SU-DHL-6 (cell line): ENCODE measurements at regions not wholly inside any gene's neighbourhood (a gene's known extent, or its start where the extent isn't known, plus 50 kb on each side); places are given as distances from the start of the nearest gene placed in this dataset.
"Not testable (repeated sequence)": the region's sequence is repeated elsewhere in the genome, so short reads cannot be mapped to it uniquely, and the experiment has no call there.

Source experiments
- H2AFZ ChIP-seq: fragments of 200-600 bp; sonication (generic); 2 replicates; pipeline ENCODE4 v1.6.1; 2014; ENCODE audit warnings: low read depth, mild to moderate bottlenecking, moderate library complexity, mixed read lengths, antibody characterized with exemption, low read length; ENCODE audit not compliant: severe bottlenecking
- H3F3A ChIP-seq: fragments of 200-600 bp; shearing (Covaris generic); 2 replicates; pipeline ENCODE4 v1.6.0; 2016; ENCODE audit warnings: antibody characterized with exemption, mild to moderate bottlenecking; ENCODE audit not compliant: insufficient read depth
- H3K27ac ChIP-seq: fragments of 200-600 bp; sonication (generic); 2 replicates; pipeline ENCODE4 v1.5.1; 2016; ENCODE audit warnings: low read depth, mild to moderate bottlenecking, low read length, moderate library complexity, mixed read lengths
- H3K27me3 ChIP-seq: fragments of 200-600 bp; sonication (generic), shearing (Covaris generic); 2 replicates; pipeline ENCODE4 v1.6.0; 2014; ENCODE audit warnings: mild to moderate bottlenecking, low read length
- H3K36me3 ChIP-seq: fragments of 200-600 bp; sonication (generic); 2 replicates; pipeline ENCODE4 v1.6.1; 2014; ENCODE audit warnings: mild to moderate bottlenecking, low read length, mixed read lengths
- H3K4me2 ChIP-seq: fragments of 300-600, 200-600 bp; shearing (Covaris generic), sonication (generic); 2 replicates; pipeline ENCODE4 v1.6.0; 2014; ENCODE audit warnings: low read length, low read depth, mild to moderate bottlenecking; ENCODE audit not compliant: poor library complexity, severe bottlenecking
- H3K4me3 ChIP-seq: fragments of 200-600 bp; sonication (generic); 2 replicates; pipeline ENCODE4 v1.5.1; 2014; ENCODE audit warnings: antibody characterized with exemption, low read length, mild to moderate bottlenecking, mixed read lengths; ENCODE audit not compliant: insufficient read depth, poor library complexity, severe bottlenecking
- H3K79me2 ChIP-seq: fragments of 200-600 bp; sonication (generic); 2 replicates; pipeline ENCODE4 v1.6.1; 2014; ENCODE audit warnings: mild to moderate bottlenecking, low read length, moderate library complexity; ENCODE audit not compliant: insufficient read depth
- H3K9ac ChIP-seq: fragments of 200-600 bp; sonication (generic); 2 replicates; pipeline ENCODE4 v1.7.0; 2014; ENCODE audit warnings: mild to moderate bottlenecking, low read length
- H3K9me2 ChIP-seq: fragments of 200-600 bp; sonication (generic); replicated peaks from 2 replicates; pipeline ENCODE4 v1.6.1; 2014; ENCODE audit warnings: low read length; ENCODE audit not compliant: insufficient read depth
- H3K9me3 ChIP-seq: fragments of 200-600 bp; sonication (generic); 2 replicates; pipeline ENCODE4 v1.6.1; 2014; ENCODE audit warnings: low read length, mixed read lengths; ENCODE audit not compliant: insufficient read depth
- H4K20me1 ChIP-seq: fragments of 200-600 bp; sonication (generic); 2 replicates; pipeline ENCODE4 v1.6.1; 2014; ENCODE audit warnings: low read depth, mild to moderate bottlenecking, antibody characterized with exemption, low read length, moderate library complexity, mixed read lengths
- EZH2phosphoT487 ChIP-seq: fragments of 200-600 bp; sonication (generic), shearing (Covaris generic); conservative IDR thresholded peaks from 2 replicates; pipeline ENCODE4 v1.6.1; 2018; ENCODE audit warnings: mild to moderate bottlenecking, antibody characterized with exemption, low read length, moderate library complexity, mixed read lengths
- TF ChIP-seq, protein P1 (sequence below): fragments of 200-600 bp; sonication (generic); IDR thresholded peaks from one replicate; pipeline ENCODE4 v1.5.1; 2017; ENCODE audit warnings: antibody characterized with exemption, mild to moderate bottlenecking, low read length, moderate library complexity; ENCODE audit not compliant: insufficient read depth, poor library complexity, severe bottlenecking

DNA sequence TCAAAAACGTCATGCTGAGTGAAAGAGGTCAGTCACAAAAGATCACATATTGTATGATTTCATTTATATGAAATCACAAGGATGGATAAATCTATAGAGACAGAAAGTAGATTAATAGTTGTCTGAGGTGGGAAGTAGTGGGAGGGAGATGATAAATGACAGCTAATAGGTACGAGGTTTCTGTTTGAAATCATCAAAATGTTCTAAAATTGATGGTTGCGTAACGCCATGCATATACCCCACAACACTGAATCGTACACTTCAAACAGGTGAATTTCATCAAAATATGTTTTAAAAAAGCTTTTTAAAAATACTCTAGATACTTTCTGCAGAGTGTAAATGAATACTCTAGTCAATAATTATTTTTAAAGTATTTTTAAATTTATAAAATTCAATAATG, 303.0 kb upstream of the STAC start:
- H3K79me2 ChIP-seq, result no peaks in the 10 kb centered on the region
- no peaks in the 10 kb centered on the region for H3K9me3 ChIP-seq
- H3K9ac ChIP-seq, result no peak overlapping the region
- H3K27ac ChIP-seq, result no peak overlapping the region
- no peak overlapping the region for H3K4me3 ChIP-seq
- no peak overlapping the region for H2AFZ ChIP-seq
- H3K27me3 ChIP-seq, result no peaks in the 10 kb centered on the region
- H3F3A ChIP-seq, result no peaks in the 10 kb centered on the region
- H4K20me1 ChIP-seq, result no peaks in the 10 kb centered on the region
- TF ChIP-seq, protein P1, sequence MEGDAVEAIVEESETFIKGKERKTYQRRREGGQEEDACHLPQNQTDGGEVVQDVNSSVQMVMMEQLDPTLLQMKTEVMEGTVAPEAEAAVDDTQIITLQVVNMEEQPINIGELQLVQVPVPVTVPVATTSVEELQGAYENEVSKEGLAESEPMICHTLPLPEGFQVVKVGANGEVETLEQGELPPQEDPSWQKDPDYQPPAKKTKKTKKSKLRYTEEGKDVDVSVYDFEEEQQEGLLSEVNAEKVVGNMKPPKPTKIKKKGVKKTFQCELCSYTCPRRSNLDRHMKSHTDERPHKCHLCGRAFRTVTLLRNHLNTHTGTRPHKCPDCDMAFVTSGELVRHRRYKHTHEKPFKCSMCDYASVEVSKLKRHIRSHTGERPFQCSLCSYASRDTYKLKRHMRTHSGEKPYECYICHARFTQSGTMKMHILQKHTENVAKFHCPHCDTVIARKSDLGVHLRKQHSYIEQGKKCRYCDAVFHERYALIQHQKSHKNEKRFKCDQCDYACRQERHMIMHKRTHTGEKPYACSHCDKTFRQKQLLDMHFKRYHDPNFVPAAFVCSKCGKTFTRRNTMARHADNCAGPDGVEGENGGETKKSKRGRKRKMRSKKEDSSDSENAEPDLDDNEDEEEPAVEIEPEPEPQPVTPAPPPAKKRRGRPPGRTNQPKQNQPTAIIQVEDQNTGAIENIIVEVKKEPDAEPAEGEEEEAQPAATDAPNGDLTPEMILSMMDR, result no peak
- no peak for TF ChIP-seq EZH2phosphoT487
- H3K4me2 ChIP-seq, result no peak overlapping the region
- H3K9me2 ChIP-seq, result no peaks in the 10 kb centered on the region; the same call in 1 of the 2 replicates
- H3K36me3 ChIP-seq, result no peaks in the 10 kb centered on the region

DNA sequence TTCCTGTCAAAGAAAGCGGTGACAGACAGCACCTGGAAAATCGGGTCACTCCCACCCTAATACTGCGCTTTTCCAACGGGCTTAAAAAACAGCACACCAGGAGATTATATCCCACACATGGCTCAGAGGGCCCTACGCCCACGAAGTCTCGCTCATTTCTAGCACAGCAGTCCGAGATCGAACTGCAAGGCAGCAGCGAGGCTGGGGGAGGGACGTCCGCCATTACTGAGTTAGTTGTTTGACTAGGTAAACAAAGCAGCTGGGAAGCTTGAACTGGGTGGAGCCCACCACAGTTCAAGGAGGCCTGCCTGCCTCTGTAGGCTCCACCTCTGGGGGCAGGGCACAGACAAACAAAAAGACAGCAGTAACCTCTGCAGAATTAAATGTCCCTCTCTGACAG, 297.3 kb upstream of the STAC start:
- H3K79me2 ChIP-seq, H3K4me2 ChIP-seq, H3K27me3 ChIP-seq, H3K9ac ChIP-seq, H3F3A ChIP-seq, H3K27ac ChIP-seq, H3K9me2 ChIP-seq, H2AFZ ChIP-seq, H3K9me3 ChIP-seq, H4K20me1 ChIP-seq, H3K36me3 ChIP-seq, H3K4me3 ChIP-seq: not testable (repeated sequence)

DNA sequence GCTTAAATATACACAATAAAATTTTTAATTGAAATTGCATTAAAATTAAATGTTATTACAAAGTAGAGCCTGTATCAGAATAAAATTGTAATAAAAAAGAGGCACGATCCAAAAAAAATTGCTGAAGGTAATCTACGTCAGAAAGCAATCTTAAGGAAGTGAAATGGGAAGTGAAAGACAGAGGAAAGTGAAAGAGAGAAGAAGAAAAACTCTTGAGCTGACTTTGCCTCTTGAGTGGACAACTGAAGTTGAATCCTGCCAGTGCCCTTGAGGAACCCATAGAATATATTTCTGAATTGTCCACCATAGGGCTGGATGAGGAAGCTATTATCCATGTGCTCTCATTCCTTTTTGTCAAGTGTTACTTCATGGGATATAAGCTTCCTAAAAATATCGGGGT, 285.1 kb upstream of the STAC start:
- no peak overlapping the region for H3K27ac ChIP-seq
- no peak overlapping the region for H3K4me2 ChIP-seq
- no peaks in the 10 kb centered on the region for H3K79me2 ChIP-seq
- H3K4me3 ChIP-seq, result no peak overlapping the region
- no peaks in the 10 kb centered on the region for H3K9me2 ChIP-seq
- H3K9ac ChIP-seq, result no peak overlapping the region
- H3K36me3 ChIP-seq, result no peaks in the 10 kb centered on the region
- H2AFZ ChIP-seq, result no peak overlapping the region
- no peaks in the 10 kb centered on the region for H4K20me1 ChIP-seq
- TF ChIP-seq, protein P1, result no peak
- no peak for TF ChIP-seq EZH2phosphoT487
- no peaks in the 10 kb centered on the region for H3K9me3 ChIP-seq
- H3F3A ChIP-seq, result no peaks in the 10 kb centered on the region
- no peaks in the 10 kb centered on the region for H3K27me3 ChIP-seq

DNA sequence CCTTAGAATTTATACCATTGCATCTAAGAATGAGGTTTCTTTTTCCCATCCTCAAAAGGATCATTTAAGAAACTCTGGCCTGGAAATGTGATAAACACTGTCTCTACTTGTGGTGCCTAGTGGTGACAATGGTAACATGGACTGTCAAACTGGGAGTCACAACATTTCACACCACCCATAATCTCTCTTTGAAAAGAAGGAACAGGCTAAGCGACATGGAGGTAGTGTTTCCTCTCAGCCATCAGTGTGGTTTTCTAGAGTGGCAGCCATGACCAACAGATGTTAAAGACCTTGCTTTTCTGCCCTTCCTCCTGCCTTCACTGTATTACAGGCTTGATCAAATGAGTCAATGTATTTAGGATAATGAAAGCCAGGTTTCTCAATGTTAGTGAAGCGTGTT, 283.1 kb upstream of the STAC start:
- Histone ChIP-seq H3K36me3 (no peaks in the 10 kb centered on the region), H3K4me3 (no peak overlapping the region), H3K27me3 (no peaks in the 10 kb centered on the region), H3K27ac (no peak overlapping the region), H3F3A (no peaks in the 10 kb centered on the region), H3K4me2 (no peak overlapping the region), H3K9me3 (no peaks in the 10 kb centered on the region; the same call in 1 of the 2 replicates), H2AFZ (no peak overlapping the region), H3K9me2 (no peaks in the 10 kb centered on the region), H3K79me2 (no peaks in the 10 kb centered on the region), H3K9ac (no peak overlapping the region), H4K20me1 (no peaks in the 10 kb centered on the region)
- TF ChIP-seq, protein P1, result no peak
- no peak for TF ChIP-seq EZH2phosphoT487
